H9 (cell line): ENCODE measurements at regions not wholly inside any gene's neighbourhood (a gene's known extent, or its start where the extent isn't known, plus 50 kb on each side); places are given as distances from the start of the nearest gene placed in this dataset.
A peak's percentile ranks its signal among the peaks of the same experiment; 100 is the strongest.

Source experiments
- DNase-seq: peaks from one replicate; pipeline ENCODE4 v3.0.0-alpha.2; 2017
- H2AFZ ChIP-seq: one replicate; pipeline ENCODE4 v1.6.1; 2013; ENCODE audit warnings: mild to moderate bottlenecking, low read length, control low read depth, moderate library complexity
- H2AK5ac ChIP-seq: 2 replicates; pipeline ENCODE4 v1.6.1; 2013; ENCODE audit warnings: low read length, control low read depth, mixed read lengths; ENCODE audit not compliant: insufficient read length
- H2BK120ac ChIP-seq: one replicate; pipeline ENCODE4 v1.6.1; 2013; ENCODE audit warnings: low read depth, mild to moderate bottlenecking, low read length, control low read depth, inconsistent platforms; ENCODE audit not compliant: poor library complexity, severe bottlenecking
- H2BK12ac ChIP-seq: 2 replicates; pipeline ENCODE4 v1.6.1; 2013; ENCODE audit warnings: low read length, control low read depth, mixed read lengths, low read depth; ENCODE audit not compliant: insufficient read length
- H2BK15ac ChIP-seq: 2 replicates; pipeline ENCODE4 v1.6.1; 2013; ENCODE audit warnings: low read depth, low read length, control low read depth
- H2BK20ac ChIP-seq: one replicate; pipeline ENCODE4 v1.6.1; 2013; ENCODE audit warnings: low read depth, mild to moderate bottlenecking, low read length, control low read depth, inconsistent platforms; ENCODE audit not compliant: poor library complexity, severe bottlenecking
- H2BK5ac ChIP-seq: 2 replicates; pipeline ENCODE4 v1.6.1; 2013; ENCODE audit warnings: low read length, control low read depth, mixed read lengths; ENCODE audit not compliant: insufficient read length
- H3K14ac ChIP-seq: 2 replicates; pipeline ENCODE4 v1.6.1; 2013; ENCODE audit warnings: low read length, control low read depth; ENCODE audit not compliant: insufficient read depth
- H3K18ac ChIP-seq: 2 replicates; pipeline ENCODE4 v1.6.1; 2013; ENCODE audit warnings: low read depth, mild to moderate bottlenecking, mixed read lengths, low read length, control low read depth; ENCODE audit not compliant: insufficient read length
- H3K23ac ChIP-seq: 2 replicates; pipeline ENCODE4 v1.6.1; 2013; ENCODE audit warnings: low read length, control low read depth, mixed read lengths, low read depth; ENCODE audit not compliant: insufficient read length
- H3K23me2 ChIP-seq: 2 replicates; pipeline ENCODE4 v1.6.1; 2013; ENCODE audit warnings: low read depth, mild to moderate bottlenecking, mixed read lengths, low read length, control low read depth; ENCODE audit not compliant: insufficient read length, poor library complexity, severe bottlenecking
- H3K27ac ChIP-seq: 2 replicates; pipeline ENCODE4 v1.5.1; 2013; ENCODE audit warnings: low read length, control low read depth, mixed read lengths, low read depth; ENCODE audit not compliant: insufficient read length
- H3K27me3 ChIP-seq: 2 replicates; pipeline ENCODE4 v1.6.1; 2013; ENCODE audit warnings: low read length, control low read depth, inconsistent platforms; ENCODE audit not compliant: insufficient read depth
- H3K4ac ChIP-seq: 2 replicates; pipeline ENCODE4 v1.6.1; 2013; ENCODE audit warnings: low read depth, mild to moderate bottlenecking, control low read depth, inconsistent platforms, low read length, moderate library complexity
- H3K4me1 ChIP-seq: 2 replicates; pipeline ENCODE4 v1.6.1; 2013; ENCODE audit warnings: low read length, control low read depth, inconsistent platforms; ENCODE audit not compliant: insufficient read depth
- H3K4me2 ChIP-seq: 2 replicates; pipeline ENCODE4 v1.6.1; 2013; ENCODE audit warnings: low read length, control low read depth, mixed read lengths; ENCODE audit not compliant: insufficient read length, insufficient read depth
- H3K56ac ChIP-seq: 2 replicates; pipeline ENCODE4 v1.6.1; 2013; ENCODE audit warnings: low read depth, mild to moderate bottlenecking, mixed read lengths, low read length, control low read depth; ENCODE audit not compliant: insufficient read length
- H3K79me1 ChIP-seq: 2 replicates; pipeline ENCODE4 v1.6.1; 2013; ENCODE audit warnings: low read depth, mild to moderate bottlenecking, moderate library complexity, low read length, control low read depth, inconsistent platforms; ENCODE audit not compliant: insufficient read depth, poor library complexity, severe bottlenecking
- H3K79me2 ChIP-seq: 2 replicates; pipeline ENCODE4 v1.6.1; 2013; ENCODE audit warnings: low read length, control low read depth, inconsistent platforms; ENCODE audit not compliant: insufficient read depth
- H3K9ac ChIP-seq: 2 replicates; pipeline ENCODE4 v1.6.1; 2013; ENCODE audit warnings: low read length, control low read depth, mixed read lengths; ENCODE audit not compliant: insufficient read length; ENCODE audit errors: extremely low read depth
- H3K9me3 ChIP-seq: one replicate; pipeline ENCODE4 v1.6.1; 2013; ENCODE audit warnings: low read depth, low read length, inconsistent platforms; ENCODE audit not compliant: control insufficient read depth
- H3T11ph ChIP-seq: one replicate; pipeline ENCODE4 v1.6.1; 2013; ENCODE audit warnings: mild to moderate bottlenecking, low read length, control low read depth, inconsistent platforms
- H4K20me1 ChIP-seq: one replicate; pipeline ENCODE4 v1.6.1; 2013; ENCODE audit not compliant: control insufficient read depth, insufficient read length, insufficient read depth
- H4K5ac ChIP-seq: 2 replicates; pipeline ENCODE4 v1.6.1; 2013; ENCODE audit warnings: low read depth, mild to moderate bottlenecking, mixed read lengths, low read length, control low read depth; ENCODE audit not compliant: insufficient read length
- H4K8ac ChIP-seq: replicated peaks from 2 replicates; pipeline ENCODE4 v1.6.1; 2013; ENCODE audit warnings: low read length, control low read depth, mixed read lengths, low read depth; ENCODE audit not compliant: insufficient read length
- H4K91ac ChIP-seq: 2 replicates; pipeline ENCODE4 v1.6.1; 2013; ENCODE audit warnings: low read depth, mild to moderate bottlenecking, moderate library complexity, mixed read lengths, low read length, control low read depth; ENCODE audit not compliant: insufficient read length
- H3K27ac Mint-ChIP-seq, 3 experiments: 2 replicates in 2 of 3; 3 replicates in 1 of 3; pipeline ENCODE4 v1.8.0; 2020 to 2021; ENCODE audit warnings: mixed read lengths in 3 of 3, mild to moderate bottlenecking in 1 of 3, moderate library complexity in 1 of 3
- H3K27me3 Mint-ChIP-seq: 2 replicates; pipeline ENCODE4 v1.8.0; 2021; ENCODE audit warnings: low read depth, mild to moderate bottlenecking, moderate library complexity, mixed read lengths
- H3K36me3 Mint-ChIP-seq, 3 experiments: 2 replicates in 2 of 3; 3 replicates in 1 of 3; pipeline ENCODE4 v1.8.0; 2020 to 2021; ENCODE audit warnings: low read depth in 3 of 3, mixed read lengths in 3 of 3; ENCODE audit not compliant: insufficient read depth in 1 of 3
- H3K4me1 Mint-ChIP-seq, 2 experiments: 2 replicates each; pipeline ENCODE4 v1.8.0; 2020; ENCODE audit warnings: mixed read lengths in 2 of 2
- H3K4me3 Mint-ChIP-seq, 2 experiments: 2 replicates in 1 of 2; 3 replicates in 1 of 2; pipeline ENCODE4 v1.8.0; 2020 to 2021; ENCODE audit warnings: mild to moderate bottlenecking in 2 of 2, mixed read lengths in 2 of 2, moderate library complexity in 1 of 2
- H3K9me3 Mint-ChIP-seq, 2 experiments: 2 replicates in 1 of 2; 3 replicates in 1 of 2; pipeline ENCODE4 v1.8.0; 2020; ENCODE audit warnings: mild to moderate bottlenecking in 2 of 2, mixed read lengths in 2 of 2, moderate library complexity in 1 of 2
- CTCF ChIP-seq: fragments of 200-600 bp; sonication (generic); conservative IDR thresholded peaks from 3 replicates; pipeline ENCODE4 v1.8.0; 2021; ENCODE audit warnings: antibody characterized with exemption, mild to moderate bottlenecking
- WGBS: extraction: QIAGEN DNeasy Blood & Tissue Kit; methylation state at CpG from one replicate; pipeline ENCODE4 v1.1.7; 2013; ENCODE audit warnings: missing lambda C conversion rate, low lambda C conversion rate, mixed read lengths; ENCODE audit not compliant: insufficient read length; ENCODE audit errors: extremely low coverage; 5-methylcytosine and 5-hydroxymethylcytosine counted together

DNA sequence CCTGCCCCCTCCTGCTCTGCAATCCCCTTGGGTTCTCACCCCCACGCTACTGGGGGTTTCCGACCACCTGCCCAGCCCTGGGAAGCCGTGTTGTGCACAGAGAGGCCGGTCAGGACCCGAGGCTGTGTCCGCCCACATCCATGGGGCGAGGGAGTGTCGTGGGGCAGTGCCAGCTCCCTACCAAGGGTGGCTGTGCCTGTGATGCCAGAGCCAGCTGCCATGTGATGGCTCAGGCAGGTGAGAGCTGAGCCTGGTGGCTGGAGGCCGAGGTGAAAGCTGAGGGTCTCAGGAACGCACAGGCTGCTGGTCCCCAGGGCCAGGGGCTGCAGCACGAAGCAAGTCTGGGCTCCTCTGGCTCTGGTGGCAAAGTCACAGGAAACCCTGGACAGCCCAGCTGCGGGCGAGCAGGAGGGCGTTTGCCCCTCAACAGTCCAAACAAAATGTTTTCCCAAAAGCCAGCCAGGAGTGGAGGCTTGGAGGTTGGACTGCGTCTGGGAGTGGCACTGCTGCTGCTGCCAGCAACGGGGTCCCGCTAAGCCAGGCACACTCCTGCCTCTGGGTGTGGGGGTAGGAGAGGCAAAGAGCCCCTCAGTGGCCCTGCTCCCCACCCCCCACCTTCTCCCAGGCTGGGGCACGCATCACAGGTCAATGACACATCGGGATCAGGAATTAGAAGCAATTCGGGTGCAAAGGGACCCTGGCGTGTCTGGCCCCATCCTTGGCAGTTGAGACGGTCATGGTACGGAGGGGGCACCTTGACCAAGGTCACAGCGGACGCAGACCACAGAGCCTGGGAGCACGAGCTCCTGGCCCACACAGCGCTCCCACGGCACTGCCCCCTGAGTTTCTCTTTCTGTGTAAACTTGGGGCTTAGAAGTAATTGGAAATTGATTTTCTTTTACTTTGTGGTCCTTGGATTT lies 72.4 kb upstream of the GPC1 start:
- H3K9me3 ChIP-seq, result peaks cover 14% of the 10 kb centered on the region
- no peak overlapping the region for H2AFZ ChIP-seq
- H3K23ac ChIP-seq, result no peak overlapping the region
- peaks cover 2 to 18% (median 9%) of the 10 kb centered on the region in 3 experiments; a peak in 5 of 7 replicates for H3K36me3 Mint-ChIP-seq
- H2AK5ac ChIP-seq, result no peak overlapping the region
- no peaks in the 10 kb centered on the region for H3K27me3 ChIP-seq
- no peaks in the 10 kb centered on the region for H3K23me2 ChIP-seq
- no peak overlapping the region for H2BK5ac ChIP-seq
- H3K9me3 Mint-ChIP-seq, result peaks cover 18 to 28% of the 10 kb centered on the region in 2 experiments
- H3K9ac ChIP-seq, result no peak overlapping the region
- no peaks in the 10 kb centered on the region for H3K79me2 ChIP-seq
- H3K56ac ChIP-seq, result no peak overlapping the region
- H2BK20ac ChIP-seq, result no peak overlapping the region
- peak overlapping the region; percentile 30 for H3K18ac ChIP-seq
- H3K27ac ChIP-seq, result no peak overlapping the region
- H2BK15ac ChIP-seq, result no peak overlapping the region
- no CpG with 5 or more reads among the region's 28 CpGs for WGBS
- no peak overlapping the region for H3T11ph ChIP-seq
- H2BK120ac ChIP-seq, result no peak overlapping the region
- no peak overlapping the region; the same call in 1 of the 2 replicates for H3K14ac ChIP-seq
- no peak overlapping the region for H4K91ac ChIP-seq
- H3K4me1 ChIP-seq, result no peaks in the 10 kb centered on the region
- H4K20me1 ChIP-seq, result no peaks in the 10 kb centered on the region
- H3K4ac ChIP-seq, result no peak overlapping the region
- TF ChIP-seq CTCF, result no peak
- H2BK12ac ChIP-seq, result no peak overlapping the region
- H4K5ac ChIP-seq, result peak overlapping the region; percentile 64
- peaks cover 0 to 9% of the 10 kb centered on the region in 2 experiments; a peak in 3 of 4 replicates for H3K4me1 Mint-ChIP-seq
- H3K4me2 ChIP-seq, result no peak overlapping the region
- no peak overlapping the region for H3K27ac Mint-ChIP-seq
- peaks cover 9% of the 10 kb centered on the region for H3K27me3 Mint-ChIP-seq
- DNase-seq, result no peak
- H3K79me1 ChIP-seq, result no peaks in the 10 kb centered on the region
- no peak overlapping the region for H3K4me3 Mint-ChIP-seq
- H4K8ac ChIP-seq, result no peak overlapping the region
